Upper lobe of left lung (tissue), 4 donors: ENCODE measurements at regions not wholly inside any gene's neighbourhood (a gene's known extent, or its start where the extent isn't known, plus 50 kb on each side); places are given as distances from the start of the nearest gene placed in this dataset.

Experiments
- POLR2A ChIP-seq, 4 donors: fragments of 450-650 bp; IDR thresholded peaks; one replicate each; pipeline ENCODE4 v1.5.1; 2016 to 2017; ENCODE audit warnings: antibody characterized with exemption in 4 of 4, mild to moderate bottlenecking in 2 of 4
- TF ChIP-seq, protein P1 (sequence below), 6 experiments: fragments of 450-650 bp in 4 of 6; fragments of 200-600 bp in 2 of 6; sonication (generic) in 2 of 6; IDR thresholded peaks; one replicate each; pipeline ENCODE4 v1.5.1; 2016 to 2019; ENCODE audit warnings: antibody characterized with exemption in 6 of 6

DNA sequence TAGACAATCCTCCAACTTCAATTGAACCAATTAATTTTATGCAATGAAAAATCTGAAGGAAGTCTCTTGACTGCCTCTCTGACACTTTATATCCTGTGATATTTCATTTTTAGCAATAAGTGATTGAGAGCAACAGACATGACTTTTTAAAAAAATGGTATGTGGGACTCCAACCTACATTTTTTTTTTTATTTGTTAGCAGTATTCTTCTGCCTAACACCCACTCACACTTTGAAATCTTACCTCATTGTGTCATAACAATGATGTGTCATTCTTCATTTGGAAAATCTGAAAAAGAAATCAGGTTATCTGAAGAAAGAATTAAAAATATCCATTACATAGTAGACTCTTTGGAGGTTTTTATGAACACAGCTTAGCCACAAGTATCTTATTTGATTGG lies 541.3 kb upstream of the KCNMB2 start:
- no peak for TF ChIP-seq POLR2A (IDR thresholded peaks at IDR 0.05)
- TF ChIP-seq, protein P1, sequence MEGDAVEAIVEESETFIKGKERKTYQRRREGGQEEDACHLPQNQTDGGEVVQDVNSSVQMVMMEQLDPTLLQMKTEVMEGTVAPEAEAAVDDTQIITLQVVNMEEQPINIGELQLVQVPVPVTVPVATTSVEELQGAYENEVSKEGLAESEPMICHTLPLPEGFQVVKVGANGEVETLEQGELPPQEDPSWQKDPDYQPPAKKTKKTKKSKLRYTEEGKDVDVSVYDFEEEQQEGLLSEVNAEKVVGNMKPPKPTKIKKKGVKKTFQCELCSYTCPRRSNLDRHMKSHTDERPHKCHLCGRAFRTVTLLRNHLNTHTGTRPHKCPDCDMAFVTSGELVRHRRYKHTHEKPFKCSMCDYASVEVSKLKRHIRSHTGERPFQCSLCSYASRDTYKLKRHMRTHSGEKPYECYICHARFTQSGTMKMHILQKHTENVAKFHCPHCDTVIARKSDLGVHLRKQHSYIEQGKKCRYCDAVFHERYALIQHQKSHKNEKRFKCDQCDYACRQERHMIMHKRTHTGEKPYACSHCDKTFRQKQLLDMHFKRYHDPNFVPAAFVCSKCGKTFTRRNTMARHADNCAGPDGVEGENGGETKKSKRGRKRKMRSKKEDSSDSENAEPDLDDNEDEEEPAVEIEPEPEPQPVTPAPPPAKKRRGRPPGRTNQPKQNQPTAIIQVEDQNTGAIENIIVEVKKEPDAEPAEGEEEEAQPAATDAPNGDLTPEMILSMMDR (IDR thresholded peaks at IDR 0.05) = no peak
